GM13976 (cell line): ENCODE measurements at regions not wholly inside any gene's neighbourhood (a gene's known extent, or its start where the extent isn't known, plus 50 kb on each side); places are given as distances from the start of the nearest gene placed in this dataset.

Source experiments
- DNase-seq: peaks from one replicate; pipeline ENCODE4 v3.0.0; 2012; ENCODE audit warnings: low spot score
- in situ Hi-C: fragments of 300-500 bp; cut with MboI; formaldehyde crosslinking; loops from one replicate; pipeline ENCODE4 v1.12.0; 2022; ENCODE audit warnings: low sequenced_read_pairs, mixed read lengths, inconsistent platforms; ENCODE audit not compliant: unreplicated experiment
- TF ChIP-seq, protein P1 (sequence below): IDR thresholded peaks from 2 replicates; pipeline ENCODE4 v1.5.1; 2012; ENCODE audit warnings: borderline replicate concordance, mild to moderate bottlenecking; ENCODE audit not compliant: insufficient read depth; ENCODE audit errors: extremely low read depth, missing control alignments, control extremely low read depth

DNA sequence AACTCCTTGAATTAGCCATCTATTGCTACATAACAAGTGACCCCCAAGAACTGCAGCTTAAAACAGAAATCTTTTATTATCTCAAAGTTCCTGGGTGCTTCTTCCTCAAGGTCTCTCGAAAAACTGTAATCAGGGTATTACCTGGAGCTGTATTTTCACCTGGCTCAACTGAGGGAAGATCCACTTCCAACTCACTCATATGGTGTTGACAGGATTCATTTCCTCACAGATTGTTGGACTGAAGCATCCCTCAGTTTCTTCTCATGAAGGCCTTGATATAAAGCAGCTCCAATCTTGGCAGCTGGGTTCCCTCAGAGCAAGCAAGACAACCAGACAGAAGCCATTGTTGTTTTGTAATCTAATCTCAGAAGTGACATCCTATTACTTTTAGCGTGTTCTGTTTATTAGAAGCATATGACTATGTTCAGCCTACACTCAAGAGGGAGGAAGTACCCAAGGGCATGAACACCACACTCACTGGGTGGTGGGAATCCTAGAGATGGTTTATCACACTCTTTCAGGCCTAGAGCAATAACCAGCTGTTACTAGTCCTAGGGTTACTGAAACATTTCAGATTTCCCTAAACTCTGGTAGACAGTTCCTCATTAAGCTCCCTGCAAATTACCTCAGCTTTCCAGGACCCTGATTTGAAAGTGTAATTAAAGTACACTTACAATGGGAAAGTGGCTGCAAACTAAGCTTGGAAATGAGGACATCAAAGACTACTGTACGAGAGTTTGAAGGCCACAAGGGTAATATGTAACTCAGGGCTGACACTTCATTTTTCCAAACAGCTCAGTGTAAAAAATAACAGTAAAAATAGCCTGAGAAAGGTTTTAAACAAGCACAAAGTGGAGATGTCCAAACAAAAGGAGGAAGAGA is 222.2 kb downstream of the SEC23A start:
- TF ChIP-seq, protein P1, sequence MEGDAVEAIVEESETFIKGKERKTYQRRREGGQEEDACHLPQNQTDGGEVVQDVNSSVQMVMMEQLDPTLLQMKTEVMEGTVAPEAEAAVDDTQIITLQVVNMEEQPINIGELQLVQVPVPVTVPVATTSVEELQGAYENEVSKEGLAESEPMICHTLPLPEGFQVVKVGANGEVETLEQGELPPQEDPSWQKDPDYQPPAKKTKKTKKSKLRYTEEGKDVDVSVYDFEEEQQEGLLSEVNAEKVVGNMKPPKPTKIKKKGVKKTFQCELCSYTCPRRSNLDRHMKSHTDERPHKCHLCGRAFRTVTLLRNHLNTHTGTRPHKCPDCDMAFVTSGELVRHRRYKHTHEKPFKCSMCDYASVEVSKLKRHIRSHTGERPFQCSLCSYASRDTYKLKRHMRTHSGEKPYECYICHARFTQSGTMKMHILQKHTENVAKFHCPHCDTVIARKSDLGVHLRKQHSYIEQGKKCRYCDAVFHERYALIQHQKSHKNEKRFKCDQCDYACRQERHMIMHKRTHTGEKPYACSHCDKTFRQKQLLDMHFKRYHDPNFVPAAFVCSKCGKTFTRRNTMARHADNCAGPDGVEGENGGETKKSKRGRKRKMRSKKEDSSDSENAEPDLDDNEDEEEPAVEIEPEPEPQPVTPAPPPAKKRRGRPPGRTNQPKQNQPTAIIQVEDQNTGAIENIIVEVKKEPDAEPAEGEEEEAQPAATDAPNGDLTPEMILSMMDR = no peak
- in situ Hi-C loops = no loop called here

DNA sequence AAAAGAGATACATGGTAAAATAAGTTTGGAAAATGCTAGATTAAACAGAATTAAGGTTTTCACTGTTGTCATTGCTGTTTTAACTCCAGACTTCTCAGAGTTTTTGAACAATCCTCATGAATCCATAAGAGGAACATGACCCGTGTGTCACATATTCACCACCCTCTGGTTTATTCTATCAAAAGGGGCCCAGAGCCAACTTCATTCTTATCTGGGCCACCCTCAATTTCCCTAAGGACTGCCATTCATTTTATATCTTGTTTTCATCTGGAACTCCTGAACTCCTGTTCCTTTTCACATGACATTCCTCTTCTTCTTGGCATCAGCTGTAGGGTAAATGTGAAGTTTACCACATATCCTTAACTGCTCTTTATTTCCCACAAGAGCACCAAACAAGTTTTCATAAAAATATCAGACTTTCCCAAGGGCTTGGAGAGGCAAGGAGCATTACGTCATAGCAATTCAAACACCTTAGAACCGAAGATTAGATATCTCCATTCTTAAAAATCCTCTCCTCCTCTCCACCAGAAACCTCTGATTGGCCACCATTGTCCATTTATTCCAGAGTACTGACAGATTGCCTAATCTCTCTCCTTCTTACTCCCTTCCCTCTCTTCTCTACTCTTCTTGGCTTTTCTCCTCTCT is 225.2 kb downstream of the SEC23A start:
- in situ Hi-C loops = no loop called here
- TF ChIP-seq, protein P1 = no peak
- no peak for DNase-seq

More for the DNA sequence above, 222.2 kb downstream of the SEC23A start:
- no peak for DNase-seq

- TF ChIP-seq, protein P1 = no peak
- no peak for DNase-seq
- in situ Hi-C loops = no loop called here
These were observed 228.3 kb downstream of the SEC23A start for GRCh38 chr14:38874721-38875120.

GRCh38 chr14:38873941-38874612 is 229.0 kb downstream of the SEC23A start:
- in situ Hi-C loops = no loop called here
- no peak for DNase-seq
- TF ChIP-seq, protein P1 = no peak

DNA sequence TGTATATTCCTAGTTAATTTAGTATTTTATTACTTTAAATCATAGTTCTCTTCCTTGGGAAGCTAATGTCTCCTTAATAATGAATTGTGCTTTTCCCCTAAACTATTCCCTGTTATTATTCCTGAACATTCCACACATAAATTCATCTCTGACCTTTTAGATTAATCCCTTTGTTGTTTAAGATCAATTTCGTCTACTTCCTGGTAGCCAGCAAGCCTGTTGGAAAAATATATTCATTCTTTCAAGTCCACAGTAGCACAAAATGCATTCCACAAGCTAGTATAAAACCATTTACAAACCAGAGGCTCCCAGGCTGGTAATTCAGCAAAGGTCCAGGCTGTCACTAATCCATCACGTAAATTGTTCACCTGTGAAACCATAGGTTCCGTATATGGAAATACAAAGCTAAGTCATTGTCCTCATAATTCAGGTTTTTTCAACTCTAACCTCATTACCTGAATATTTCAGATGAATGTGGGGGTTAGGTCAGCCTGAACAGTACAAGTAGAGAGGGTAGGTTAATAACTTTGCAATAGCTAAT is 232.7 kb downstream of the SEC23A start:
- in situ Hi-C loops = no loop called here
- TF ChIP-seq, protein P1 = no peak
- DNase-seq = no peak
